CD4-positive, alpha-beta T cell treated with Interleukin-4 for 1 hour (primary cell): ENCODE measurements at regions not wholly inside any gene's neighbourhood (a gene's known extent, or its start where the extent isn't known, plus 50 kb on each side); places are given as distances from the start of the nearest gene placed in this dataset.

Source experiments
- DNase-seq, 2 donors: peaks; one replicate each; pipeline ENCODE4 v3.0.0-alpha.2; 2020 to 2022

DNA sequence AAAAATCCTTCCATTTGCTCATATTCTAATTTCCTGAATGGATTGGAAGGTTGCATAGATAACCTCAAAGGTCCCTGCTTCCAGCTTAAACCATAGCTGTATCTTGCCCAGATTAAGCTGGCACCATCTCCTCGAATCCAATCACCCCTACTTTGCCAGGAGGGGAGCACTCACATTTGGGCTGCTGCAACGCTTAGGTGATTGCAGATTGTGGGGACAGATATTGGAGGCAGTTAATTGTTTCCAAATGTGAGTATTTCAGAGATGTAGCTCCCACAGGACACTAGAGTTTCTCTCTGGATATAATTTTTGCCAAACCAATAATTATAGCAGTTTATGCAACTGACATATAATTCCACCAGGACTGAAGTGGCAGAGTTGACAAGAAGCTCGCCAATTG, 53.5 kb upstream of the ACSL1 start:
- DNase-seq = no peak

DNA sequence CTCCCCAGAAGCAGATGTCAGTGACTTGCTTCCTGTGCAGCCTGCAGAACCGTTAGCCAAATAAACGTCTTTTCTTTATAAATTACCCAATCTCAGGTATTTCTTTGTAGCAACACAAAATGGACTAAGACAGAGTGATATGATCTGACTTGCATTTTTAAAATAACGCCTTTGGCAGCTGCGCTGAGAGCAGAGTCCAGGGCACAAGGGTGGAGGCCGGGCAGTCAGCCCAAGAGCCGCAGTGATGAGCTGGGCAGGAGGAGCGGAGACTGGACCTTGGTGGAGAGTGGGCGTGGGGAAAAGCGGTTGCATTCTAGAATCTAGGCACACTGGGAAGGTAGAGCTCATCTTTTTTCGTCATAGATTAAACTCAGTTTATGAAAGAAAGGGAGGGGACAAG, 56.5 kb upstream of the ACSL1 start:
- no peak for DNase-seq

DNA sequence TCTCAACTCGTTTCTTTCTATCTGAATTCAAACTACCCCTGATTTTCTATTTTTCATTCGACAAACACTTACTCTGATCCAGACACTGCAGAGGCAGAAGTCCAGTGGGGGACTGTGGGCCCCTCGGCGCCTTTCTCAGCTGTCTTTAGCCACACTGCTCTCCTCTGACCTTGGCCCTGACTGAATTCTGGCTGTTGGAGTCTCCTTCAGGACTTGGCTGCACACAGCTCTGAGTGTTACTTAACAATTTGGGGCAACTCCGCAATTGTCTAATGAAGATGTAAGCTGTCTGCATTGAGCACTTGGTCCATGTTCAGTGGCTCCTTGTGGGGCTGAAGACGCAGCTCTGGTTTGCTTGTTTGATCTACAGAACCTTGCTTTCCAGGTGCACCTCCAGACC, 57.3 kb upstream of the ACSL1 start:
- no peak for DNase-seq

DNA sequence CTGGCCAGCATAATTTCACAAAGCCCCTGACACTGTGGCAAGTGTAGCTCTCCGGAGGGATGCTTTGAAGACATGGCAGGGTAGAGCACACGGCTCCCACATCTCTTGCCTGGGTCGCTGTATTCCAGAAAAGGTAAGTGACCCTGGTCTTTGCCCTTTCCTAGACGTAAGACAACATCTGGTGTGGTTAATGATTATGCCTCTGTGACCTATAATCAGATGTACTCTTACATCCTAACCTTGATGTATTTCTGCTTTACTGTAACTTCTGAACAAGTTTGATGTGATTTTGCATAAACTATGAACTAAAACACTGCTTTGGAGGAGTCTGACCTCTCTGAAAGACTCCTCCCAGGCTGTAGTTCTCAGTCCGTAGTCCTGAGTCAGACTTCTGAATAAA, 59.1 kb upstream of the ACSL1 start:
- no peak for DNase-seq

DNA sequence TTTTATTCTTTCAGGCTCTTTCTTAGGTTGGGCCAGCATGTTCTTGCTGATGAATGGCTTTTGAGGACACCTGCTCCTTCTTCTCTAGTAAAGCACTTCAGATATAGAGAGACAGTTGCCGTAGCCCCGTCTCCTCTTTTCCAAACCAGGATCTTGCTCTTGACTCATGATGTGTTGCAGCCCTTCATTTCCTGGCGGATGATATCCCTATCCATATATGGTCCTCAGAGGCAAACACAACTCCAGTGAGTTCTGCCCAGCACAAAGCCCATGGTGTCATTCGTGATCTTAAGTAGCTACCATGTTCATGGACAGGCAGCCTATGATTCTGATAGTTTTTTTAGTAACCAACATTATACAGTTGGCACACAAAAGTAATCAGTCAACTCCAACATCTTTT, 59.8 kb upstream of the ACSL1 start:
- no peak for DNase-seq

DNA sequence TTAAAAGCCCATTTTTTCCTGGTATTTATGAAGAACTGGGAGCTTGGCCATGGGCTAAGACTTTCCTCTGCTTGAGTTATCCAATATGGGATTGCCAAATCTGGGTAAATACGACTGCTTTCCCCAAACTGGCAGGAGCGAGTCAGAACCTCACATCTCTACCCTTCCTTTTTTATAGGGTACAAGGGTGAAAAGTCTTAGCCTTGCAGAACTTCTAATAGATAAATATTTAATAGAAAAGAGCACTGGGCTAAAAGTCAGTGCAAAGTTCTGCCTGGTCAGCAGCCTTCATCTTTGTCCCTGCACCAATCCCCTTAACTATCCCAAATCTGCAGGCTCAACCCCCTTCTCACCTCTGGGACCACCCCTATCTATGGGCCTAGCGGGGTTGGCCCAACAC, 61.6 kb upstream of the ACSL1 start:
- no peak for DNase-seq

DNA sequence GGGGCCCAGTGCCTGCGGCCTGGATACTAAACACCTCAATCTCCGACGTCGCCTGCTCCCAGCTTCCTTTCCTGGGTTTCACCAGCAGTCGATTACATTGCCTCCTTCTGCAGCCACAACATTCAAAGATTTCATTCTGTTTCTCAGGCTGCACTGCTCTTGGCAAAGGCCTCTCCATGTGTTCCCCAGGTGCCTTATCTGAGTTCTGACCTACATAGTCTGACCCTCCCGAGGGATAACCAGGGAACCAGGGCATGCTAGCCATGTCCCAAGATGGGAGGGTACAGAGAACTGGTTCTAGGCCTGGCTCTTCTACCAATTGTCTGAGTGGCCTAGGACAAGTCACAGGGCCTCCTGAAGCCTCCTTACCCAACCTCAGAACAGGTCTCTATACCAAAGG, 62.2 kb upstream of the ACSL1 start:
- no peak for DNase-seq

DNA sequence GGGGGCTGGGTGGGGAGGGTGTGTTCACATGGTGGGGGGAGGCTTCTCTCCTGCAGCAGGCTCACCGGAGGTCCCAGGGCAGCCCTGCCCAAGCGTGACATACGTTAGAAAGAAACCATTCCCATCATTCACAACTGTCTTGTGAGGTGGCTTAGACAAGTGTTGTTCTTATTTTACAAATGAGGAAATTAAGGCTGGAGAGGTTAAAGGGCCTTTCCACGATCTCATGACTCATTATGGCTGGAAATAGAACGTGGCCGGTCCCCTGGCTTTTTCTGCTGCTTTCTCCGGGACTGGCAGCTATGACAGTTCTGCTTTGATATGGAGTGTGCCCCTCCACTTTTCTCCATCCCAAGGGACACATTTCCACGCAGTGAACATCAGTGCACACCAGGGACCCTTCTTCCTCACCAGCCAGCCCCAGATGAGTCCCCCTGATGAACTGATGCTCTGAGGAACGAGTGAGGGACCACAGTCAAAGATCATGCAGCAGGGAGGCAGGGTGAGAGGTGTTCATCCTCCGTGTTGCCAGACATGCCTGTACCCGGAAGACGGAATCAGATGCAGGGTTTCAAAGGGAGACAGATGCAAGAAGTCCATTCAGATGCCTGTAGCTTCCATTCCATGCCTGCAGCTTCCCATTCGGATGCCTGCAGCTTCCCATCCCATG, 64.0 kb upstream of the ACSL1 start:
- peak in 1 of 2 donors; percentile 41 for DNase-seq

DNA sequence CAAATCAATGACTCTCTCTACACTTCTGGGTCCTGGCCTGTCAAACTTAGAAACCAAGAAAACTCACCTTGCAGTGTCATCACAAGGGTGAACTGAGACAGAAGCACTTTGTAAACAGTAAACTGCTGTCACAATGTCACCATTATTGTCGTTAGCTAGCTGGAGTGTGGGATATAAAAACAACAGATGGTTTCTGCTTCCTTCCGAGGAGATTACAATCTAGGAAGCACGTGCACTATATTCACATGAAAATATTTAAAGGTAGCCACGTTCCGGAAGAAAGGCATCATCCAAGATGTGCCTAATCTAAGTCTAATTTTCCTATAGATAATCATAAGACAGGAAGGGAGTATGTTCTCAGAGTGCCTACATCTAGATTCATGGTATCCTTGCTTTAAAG, 64.7 kb upstream of the ACSL1 start:
- DNase-seq = no peak

DNA sequence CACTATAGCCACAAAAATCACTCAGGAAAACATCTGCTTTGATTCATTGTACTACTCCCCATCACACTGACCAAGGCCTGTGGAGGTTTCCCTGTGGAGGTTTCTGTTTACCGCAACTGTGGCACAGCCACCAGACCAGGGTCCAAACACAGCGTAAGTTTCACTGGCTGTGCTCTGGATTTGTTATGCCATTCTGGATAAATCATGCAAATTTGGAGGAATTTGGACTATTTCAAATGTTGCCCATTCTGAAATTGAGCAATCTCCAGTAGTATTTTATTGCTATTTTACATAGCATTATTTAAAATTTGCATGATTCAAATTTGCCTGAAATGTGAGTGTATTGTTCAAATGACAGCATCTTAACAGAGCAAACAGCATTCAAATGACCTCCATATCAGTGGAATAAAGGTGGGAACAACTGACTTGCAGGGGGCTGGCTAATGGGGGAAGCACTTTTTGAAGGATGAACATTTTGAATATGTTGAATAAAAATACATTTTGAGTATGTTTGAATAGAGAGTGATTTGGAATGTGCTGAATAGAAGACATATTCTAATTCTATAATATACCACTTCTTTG, 66.1 kb upstream of the ACSL1 start:
- DNase-seq = no peak

DNA sequence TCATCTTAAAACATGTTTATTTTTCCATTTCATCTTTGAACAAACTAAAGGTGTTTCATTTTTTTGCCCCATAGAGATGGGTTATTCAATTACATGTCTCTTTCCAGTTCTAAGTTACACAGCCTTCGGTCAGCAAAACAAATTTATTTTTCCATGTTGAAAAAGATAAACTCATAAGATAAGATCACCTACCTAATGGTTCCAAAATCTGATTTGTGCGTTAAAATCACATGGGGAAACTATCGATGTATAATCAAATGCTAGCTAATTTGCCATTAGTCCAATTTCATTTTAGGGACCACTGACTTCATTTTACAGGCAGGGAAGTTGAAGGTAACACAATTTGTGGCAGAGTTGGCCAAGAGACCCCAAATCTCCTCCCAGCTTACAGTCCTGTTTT, 67.2 kb upstream of the ACSL1 start:
- no peak for DNase-seq

DNA sequence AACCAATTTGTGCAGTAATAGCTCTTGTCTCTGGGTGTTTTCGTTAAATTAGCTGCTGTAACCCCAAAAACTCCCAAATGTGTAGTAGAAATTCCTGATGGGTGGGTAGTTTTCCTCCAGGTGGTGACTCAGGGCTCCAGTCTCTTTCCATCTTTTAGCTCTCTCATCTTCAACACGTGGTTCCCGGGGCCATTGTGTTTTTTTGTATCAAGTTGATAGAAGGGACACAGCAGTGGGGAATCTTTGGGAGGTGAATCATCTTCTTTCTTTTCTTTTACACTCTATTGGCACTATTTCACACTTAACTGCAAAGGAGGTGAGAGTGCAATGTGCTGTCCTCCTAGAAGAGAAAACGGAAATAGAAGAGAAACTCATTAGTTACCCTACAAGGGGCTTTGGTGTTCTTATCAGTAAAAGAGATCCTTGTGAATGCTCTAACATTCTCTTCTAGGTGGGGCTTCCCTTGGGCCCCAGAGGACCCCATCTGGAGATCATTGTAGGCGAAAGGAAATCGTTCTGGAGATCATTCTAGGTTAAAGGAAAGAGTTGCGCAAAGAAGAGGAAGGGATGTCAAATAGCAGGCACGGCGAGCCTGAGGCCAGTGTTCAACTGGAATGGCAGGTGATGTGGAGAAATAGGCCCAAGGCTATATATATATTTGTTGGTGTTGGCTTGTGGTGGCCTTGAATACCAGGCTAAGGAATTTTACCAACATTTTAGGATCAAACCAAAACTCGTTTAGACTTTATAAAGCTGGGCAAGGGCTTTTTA, 68.2 kb upstream of the ACSL1 start:
- DNase-seq = no peak

DNA sequence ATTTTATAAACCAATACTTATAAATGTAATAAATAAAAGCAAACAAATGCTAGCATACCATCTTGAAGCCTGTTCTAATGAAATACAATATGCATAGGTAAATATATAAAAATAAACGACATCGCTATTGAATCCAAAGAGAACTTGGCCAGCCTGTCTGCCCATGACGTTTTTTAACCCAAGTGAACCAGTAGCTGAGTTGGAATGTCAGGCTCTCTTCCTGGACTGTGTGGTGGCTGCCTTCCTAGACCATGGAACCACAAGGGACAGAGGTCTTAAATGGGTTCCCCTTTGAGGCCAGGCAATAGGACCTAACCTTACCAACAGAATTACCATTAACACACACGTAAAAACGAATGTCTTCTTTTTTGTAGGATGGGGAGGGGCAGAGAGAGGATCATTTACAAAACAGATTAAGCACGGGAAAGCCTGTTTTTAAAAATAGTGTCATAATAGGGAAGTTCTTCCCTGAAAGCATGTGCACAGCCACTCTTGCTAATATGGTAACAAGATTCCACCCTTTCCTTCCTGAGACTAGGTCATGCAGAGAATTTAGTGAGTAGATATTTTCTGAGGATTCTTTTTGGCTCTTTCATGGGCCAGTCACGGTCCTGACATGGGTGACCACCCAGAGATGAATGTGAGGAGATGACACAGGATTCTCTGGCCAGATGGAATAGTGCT, 69.4 kb upstream of the ACSL1 start:
- DNase-seq = no peak

DNA sequence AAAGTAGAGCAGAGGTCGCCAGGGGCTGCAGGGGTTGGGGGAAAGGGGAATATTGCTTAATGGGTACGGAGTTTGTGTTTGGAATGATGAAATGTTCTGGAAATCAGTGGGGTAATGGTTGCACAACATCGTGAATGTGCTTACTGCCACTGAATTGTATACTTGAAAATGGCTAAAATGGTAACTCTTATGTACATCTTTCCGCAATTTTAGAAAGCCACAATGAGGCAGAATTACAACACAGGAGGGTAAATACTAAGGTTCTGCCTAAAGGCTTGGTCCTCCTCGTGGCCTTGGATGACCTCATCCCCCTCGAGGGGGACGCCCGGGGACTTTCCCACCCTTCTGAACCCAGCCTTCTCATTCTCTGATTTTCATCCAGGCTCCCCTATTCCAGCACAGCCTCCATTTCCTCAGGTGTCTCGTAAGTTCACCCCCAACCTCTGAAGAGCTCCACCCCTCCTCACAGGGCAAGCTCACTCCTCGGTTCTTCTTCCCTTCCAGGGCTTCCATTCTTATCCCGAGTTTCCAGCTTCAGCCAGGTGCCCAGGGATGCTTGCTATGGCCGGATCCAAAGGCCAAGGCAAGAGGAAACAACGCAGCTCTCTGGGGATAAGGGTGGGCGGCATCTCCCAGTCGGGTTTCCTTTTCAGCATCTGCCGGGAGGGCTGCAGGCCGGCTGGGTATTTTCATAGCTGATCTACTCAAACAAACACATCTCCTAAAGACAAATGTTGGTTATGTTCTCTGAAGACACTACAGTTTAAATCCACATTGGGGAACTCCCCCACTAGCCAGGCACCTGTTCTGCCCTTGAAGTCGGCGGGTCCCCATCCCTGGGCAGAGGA, 71.3 kb upstream of the ACSL1 start:
- DNase-seq = peak; percentile 5 to 78

DNA sequence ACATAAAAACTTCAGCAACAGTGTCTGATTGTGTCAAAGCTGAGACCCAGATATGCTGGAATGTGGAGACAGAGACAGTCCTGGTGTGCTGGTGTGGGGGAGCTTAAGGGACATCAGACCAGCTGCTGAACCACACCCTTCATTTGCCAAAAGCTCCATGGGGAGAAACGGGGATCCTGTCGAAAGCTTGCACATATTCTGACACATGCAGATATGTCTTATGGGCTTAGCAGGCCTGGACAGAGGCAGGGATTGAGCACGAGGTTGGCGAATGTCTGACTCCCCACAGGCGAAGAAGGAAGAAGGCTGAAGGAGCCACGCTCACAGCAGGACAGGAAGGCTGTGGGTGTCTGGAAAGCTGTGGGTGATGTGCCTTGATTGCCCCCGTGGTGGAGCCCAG, 72.1 kb upstream of the ACSL1 start:
- no peak for DNase-seq

DNA sequence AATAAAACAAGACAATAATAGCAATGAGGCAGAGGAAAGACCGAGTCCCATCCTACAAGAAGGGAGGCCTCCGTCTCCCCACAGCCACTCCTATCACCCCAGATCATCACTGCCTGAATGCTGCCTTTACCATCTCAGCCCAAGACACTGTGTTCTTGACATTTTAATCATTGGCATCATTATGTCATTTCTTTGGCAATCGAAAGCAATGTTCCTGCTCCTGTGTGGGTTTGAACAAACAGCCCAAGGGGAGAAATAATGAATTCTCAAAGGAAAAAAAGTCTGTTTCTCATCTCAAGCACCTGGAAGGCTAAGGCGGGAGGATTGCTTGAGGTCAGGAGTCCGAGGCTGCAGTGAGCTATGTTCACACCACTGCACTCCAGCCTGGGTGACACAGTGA, 73.0 kb upstream of the ACSL1 start:
- DNase-seq = no peak

DNA sequence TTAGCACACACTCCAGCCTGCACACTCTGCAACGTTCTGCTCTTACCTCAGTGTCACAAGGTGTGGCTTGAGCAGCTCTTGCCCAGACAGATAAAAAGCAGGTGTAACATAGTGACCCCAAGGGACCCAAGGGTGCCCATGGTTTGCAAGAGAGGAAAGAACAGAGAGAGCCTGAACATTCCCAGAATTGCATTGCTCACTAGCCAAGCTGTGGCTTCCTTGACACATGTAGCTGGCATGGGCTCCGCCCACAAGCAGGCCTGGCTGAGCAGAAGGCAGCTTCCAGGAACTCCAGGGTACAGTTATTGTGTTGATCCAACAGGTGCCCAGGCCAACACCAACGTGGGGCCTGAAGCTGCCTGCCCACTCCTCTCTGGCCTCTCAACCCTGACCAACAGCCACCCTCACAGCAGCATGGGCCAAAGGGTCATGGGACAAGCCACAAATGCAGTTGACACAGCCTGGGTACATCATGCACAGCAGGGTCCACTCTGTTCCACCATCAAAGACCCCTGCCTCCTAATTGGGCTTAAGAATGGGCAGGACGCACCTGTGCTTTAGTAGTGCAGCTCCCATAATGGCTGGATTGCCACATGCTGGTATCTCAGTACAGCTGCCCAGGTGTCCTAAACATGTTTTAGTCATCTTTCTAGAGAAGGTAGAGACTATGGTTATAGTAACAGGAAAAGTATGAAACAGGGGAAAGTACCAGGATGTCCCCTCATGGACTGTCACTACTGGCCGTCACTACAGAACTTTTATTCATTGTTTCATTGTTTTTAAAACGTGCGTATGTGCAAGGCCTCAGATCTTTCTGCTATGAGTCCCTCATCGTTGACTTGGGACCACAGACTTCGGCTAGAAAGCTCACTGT, 73.7 kb upstream of the ACSL1 start:
- DNase-seq = peak in 1 of 2 donors; percentile 43

DNA sequence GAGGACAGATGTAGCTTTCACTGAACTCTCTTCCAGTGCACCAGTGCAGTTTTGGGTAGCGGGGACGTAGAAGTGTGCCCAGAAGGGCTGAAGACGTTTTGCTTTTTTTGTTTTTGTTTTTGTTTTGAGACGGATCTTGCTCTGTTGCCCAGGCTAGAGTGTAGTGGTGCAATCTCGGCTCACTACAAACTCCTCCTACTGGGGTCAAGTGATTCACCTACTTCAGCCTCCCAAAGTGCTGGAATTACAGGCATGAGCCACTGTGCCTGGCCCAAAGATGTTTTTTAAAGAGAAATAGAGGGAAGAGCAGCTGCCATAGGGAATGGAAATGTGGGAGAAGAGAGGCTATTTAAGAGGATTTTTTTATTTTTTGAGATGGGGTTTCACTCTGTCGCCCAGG, 74.4 kb upstream of the ACSL1 start:
- no peak for DNase-seq

DNA sequence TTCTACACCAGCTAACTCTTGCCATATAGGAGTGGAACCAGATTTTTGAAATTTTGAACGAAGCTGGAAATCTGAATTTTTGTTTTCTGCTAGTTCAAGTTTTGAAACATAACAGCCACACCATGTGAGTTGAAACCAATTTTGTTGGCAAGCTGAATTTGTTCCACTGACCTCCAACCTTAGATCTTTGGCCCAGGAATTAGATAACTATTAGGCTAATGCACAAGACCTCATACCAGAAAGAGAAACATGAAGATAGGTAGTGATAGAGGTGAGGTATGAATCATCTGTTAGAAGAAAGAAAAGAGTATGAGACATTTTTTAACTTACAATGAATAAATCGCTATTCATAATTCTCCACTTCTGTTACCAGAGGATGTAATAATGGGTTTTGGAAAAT, 76.8 kb upstream of the ACSL1 start:
- DNase-seq = no peak

DNA sequence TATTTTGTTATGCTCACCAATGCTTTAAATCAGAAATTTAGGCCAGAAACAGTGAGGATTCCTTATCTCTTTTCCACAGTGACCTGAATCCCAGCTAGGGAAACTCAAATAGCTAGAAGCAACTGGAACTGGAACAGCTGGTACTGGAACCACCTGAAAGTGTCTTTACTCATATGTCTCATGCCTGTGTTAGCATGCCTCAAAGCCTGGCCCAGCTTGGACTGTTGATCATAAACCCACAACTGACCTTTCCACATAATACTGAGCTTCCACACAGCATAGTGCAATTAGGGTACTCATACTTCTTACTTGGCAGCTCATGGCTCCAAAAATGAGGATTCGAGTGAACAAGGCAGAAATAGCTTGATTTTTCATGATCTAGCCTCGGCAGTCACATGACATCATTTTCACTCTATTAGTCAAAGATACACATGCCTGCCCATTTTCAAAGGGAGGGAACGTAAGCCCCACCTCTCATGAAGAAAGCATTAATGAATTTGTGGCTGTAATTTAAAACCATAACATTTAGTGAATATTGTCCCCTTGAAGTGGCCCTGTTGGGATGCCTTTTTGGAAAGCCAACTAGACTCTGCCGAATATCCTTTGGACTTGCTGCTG, 80.8 kb upstream of the ACSL1 start:
- DNase-seq = no peak

DNA sequence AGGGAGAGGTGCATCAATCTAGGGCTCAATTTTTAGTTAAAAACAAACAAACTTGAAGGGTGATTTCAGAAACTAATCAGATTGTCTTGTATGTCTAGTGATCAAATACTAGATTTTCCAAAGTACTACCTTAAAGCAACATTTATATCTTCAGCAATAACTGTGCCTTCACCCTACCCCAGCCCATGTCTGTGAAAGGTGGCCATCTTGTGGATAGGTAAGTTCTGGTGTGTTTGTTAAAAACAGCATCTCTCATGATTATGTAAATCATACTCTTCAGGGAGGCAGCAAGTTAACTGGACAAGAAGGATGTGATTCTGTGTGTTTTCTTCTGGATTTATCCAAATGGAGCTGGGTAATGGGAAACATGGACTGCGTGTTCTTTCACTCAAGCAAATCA, 81.4 kb upstream of the ACSL1 start:
- DNase-seq = peak in 1 of 2 donors; percentile 7
